ENCODE measurements at regions not wholly inside any gene's neighbourhood (a gene's known extent, or its start where the extent isn't known, plus 50 kb on each side); places are given as distances from the start of the nearest gene placed in this dataset.
"Not testable (repeated sequence)": the region's sequence is repeated elsewhere in the genome, so short reads cannot be mapped to it uniquely, and the experiment has no call there.

GRCh38 chr1:136344-136932, 315.0 kb downstream of the OR4F29 start:
- TF ChIP-seq, protein P1, sequence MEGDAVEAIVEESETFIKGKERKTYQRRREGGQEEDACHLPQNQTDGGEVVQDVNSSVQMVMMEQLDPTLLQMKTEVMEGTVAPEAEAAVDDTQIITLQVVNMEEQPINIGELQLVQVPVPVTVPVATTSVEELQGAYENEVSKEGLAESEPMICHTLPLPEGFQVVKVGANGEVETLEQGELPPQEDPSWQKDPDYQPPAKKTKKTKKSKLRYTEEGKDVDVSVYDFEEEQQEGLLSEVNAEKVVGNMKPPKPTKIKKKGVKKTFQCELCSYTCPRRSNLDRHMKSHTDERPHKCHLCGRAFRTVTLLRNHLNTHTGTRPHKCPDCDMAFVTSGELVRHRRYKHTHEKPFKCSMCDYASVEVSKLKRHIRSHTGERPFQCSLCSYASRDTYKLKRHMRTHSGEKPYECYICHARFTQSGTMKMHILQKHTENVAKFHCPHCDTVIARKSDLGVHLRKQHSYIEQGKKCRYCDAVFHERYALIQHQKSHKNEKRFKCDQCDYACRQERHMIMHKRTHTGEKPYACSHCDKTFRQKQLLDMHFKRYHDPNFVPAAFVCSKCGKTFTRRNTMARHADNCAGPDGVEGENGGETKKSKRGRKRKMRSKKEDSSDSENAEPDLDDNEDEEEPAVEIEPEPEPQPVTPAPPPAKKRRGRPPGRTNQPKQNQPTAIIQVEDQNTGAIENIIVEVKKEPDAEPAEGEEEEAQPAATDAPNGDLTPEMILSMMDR (IDR thresholded peaks at IDR 0.05), result not testable (repeated sequence)
- TF ChIP-seq EZH2, EZH2phosphoT487 (IDR thresholded peaks at IDR 0.05): not testable (repeated sequence)

All from neural progenitor cell (in vitro differentiated cells).